ENCODE measurements at regions not wholly inside any gene's neighbourhood (a gene's known extent, or its start where the extent isn't known, plus 50 kb on each side); places are given as distances from the start of the nearest gene placed in this dataset.

DNA sequence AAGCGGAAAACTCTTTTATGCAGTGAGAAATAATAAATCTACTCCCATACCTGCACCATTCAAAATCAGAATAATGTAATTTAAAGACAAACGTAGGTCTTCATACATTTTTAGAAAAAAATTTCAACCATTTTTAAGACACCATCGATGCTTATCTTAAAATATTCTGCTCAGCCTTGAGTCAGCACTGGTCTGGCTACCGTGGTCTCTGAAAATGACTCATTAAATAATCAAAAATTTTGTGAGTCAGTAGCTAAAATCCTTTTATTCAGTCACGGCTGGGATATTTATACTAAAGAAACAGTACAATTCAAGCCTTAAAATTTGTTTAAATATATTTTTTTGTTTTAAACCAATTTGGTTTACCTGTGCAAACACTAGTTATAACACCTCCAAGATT, 2862.8 kb upstream of the PCDH20 start:
- TF ChIP-seq POLR2A (IDR thresholded peaks at IDR 0.05; ENCODE audit: low read depth, low read length): no peak
- FAIRE-seq: no peak
- peak; percentile 5 for DNase-seq (ENCODE audit: insufficient read length, low spot score)

DNA sequence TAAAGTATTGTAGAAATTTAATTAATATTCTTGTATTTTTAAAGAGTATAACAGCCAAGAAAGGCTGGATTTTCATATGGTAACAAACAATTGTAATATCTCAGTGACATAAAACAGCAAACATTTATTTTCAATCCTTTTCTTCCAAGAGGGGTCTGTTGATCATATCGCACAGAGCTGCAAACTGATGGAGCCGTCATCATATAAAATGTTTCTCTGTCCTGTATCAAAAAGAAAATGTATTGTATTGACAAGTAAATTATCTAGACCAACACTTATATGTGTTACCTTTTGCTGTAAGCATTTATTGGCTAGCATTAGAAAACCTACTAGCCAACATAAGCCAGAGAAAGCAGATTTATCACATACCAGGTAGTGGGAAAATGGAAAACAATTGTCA, 2861.4 kb upstream of the PCDH20 start:
- no peak for FAIRE-seq
- TF ChIP-seq POLR2A (IDR thresholded peaks at IDR 0.05; ENCODE audit: low read depth, low read length): no peak
- DNase-seq (ENCODE audit: insufficient read length, low spot score): no peak

DNA sequence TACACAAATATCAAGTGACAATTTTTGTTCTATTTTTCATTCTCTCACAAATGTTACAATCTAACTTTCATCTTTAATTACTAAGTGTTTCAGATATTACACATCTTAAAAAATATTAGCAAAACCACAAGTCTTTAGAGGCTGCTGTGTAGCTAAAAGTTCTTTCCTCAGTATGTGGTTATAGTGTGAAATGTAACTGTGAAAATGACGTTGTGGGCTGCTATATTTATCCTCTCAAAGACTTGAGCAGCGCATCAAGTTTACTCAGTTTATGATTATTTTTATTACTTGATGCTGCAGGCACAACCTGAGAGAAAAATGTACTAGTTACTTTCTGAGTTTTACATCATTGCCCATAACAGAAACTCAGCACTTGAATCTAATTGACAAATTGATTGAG, 2860.6 kb upstream of the PCDH20 start:
- no peak for TF ChIP-seq POLR2A (IDR thresholded peaks at IDR 0.05; ENCODE audit: low read depth, low read length)
- no peak for DNase-seq (ENCODE audit: insufficient read length, low spot score)
- no peak for FAIRE-seq

DNA sequence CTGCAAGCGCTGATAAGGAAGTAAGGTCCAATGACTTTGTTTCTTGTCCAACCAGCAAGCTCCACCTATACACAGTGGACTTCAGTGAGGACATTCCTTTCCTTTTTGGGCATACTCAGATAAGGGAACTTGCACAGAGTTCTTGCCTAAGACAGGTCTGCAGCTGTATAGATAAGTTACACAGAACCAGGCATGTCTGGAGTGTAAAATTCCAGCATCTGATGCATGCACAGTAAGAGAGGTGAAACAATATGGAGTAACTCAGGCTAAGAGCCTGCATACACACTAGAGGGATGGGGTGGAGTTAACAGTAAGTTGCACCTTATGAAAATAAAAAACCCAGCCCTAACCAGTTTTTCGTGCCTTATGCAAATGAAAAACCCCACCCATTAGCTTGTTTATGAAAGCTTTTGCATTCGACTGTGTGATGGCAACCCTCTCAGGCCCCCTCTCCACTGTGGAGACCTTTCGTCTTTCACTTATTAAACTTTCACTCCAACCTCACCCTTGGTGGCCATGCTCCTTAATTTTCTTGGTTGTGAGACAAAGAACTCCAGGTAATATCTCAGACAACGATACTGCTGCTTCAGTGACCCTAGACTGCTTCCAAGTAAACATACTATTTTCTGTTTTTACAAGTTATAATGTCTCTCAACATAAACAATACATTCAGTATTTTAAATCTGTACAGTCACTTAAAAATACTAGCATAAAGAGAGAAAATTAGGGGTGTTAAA, 2859.0 kb upstream of the PCDH20 start:
- no peak for TF ChIP-seq POLR2A (IDR thresholded peaks at IDR 0.05; ENCODE audit: low read depth, low read length)
- FAIRE-seq (peak; percentile 61), DNase-seq (ENCODE audit: insufficient read length, low spot score) (no peak)

DNA sequence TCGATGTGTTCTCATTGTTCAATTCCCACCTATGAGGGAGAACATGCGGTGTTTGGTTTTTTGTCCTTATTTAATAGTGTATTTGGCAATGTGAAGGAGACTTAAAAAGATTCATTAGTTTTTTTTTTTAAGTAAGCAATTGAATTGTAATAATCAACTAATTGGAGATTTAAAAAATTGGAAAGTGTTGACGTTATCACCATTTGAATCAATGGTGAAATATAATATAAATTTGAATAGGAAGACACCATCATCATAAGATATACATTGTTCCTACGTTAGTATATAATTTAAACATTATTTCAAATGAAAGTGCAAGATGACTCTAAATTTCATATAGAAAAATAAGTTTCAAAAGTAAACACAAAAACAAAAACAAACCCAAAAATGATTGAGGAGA, 2858.1 kb upstream of the PCDH20 start:
- no peak for TF ChIP-seq POLR2A (IDR thresholded peaks at IDR 0.05; ENCODE audit: low read depth, low read length)
- no peak for FAIRE-seq
- DNase-seq (ENCODE audit: insufficient read length, low spot score): no peak

DNA sequence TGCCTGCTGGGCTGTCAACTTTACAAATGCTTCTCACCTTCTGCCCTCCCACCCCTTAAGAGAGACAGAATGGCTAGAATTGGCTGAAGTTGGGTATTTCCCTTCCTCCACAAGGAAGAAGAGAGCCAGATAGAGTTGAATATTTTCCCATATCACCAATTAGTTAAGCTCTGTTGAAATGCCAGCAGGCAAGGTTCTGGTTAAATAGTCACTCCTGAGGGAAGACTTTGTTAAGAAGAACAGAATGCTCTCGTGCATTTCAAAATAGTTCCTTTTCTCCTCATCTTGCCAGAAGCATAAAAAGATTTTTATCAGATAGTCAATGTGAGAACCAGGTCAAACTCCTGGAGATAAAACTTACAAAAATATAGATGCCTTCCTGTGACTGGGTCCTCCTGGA, 2857.0 kb upstream of the PCDH20 start:
- FAIRE-seq: no peak
- no peak for DNase-seq (ENCODE audit: insufficient read length, low spot score)
- no peak for TF ChIP-seq POLR2A (IDR thresholded peaks at IDR 0.05; ENCODE audit: low read depth, low read length)

DNA sequence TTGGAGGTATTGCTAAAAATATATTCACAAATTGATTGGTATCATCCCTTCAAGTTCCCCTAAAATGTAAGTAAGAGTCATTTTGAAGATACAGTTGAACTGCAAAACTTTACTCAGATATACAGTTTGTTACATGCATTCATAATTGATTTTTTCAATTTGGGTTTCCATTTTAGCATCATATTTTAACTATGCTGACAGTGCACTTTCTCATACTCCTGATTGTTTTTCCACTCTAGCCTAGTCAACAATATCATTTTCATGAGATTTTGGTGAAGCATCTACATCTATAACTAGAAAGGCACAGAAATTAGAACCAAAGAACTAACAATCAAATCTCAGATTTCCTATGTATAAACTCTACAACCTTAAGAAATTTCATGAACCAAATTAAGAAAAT, 2850.4 kb upstream of the PCDH20 start:
- TF ChIP-seq POLR2A (IDR thresholded peaks at IDR 0.05; ENCODE audit: low read depth, low read length): no peak
- FAIRE-seq (no peak), DNase-seq (ENCODE audit: insufficient read length, low spot score) (no peak)

DNA sequence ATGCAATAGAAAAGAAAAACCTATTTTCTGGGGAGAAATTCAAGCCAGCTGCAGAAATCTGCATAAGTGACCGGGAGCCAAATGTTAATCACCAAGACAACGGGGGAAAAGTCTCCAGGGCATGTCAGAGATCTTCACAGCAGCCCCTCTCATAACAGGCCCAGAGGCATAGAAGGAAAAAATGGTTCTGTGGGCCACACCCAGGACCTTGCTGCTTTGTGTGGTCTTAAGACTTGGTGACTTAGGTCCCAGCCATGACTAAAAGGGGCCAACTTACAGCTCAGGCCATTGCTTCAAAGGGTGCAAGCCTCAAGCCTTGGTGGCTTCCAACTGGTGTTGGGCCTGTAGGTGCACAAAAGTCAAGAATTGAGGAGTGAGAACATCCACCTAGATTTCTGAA, 2847.6 kb upstream of the PCDH20 start:
- DNase-seq (ENCODE audit: insufficient read length, low spot score) (no peak), FAIRE-seq (no peak)
- TF ChIP-seq POLR2A (IDR thresholded peaks at IDR 0.05; ENCODE audit: low read depth, low read length): no peak

DNA sequence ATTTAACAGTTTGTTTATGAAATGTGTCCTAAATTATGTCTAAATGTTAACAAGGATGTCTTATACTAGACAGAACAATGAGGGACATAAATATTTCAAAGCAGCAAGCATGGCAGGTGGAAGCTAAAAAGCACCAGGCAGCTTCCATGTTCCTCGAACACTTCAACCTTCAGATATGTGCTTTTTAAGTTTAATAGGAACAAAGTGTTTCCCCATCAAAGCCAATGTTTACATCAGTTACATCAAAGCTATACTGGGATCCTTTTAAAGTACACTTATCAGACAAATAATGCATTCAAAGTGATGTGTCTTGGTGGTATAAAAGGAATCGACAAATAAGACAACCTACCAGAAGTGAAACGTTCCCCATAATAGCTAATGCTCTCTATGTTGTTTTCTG, 2841.1 kb upstream of the PCDH20 start:
- TF ChIP-seq POLR2A (IDR thresholded peaks at IDR 0.05; ENCODE audit: low read depth, low read length): no peak
- FAIRE-seq (no peak), DNase-seq (ENCODE audit: insufficient read length, low spot score) (no peak)

DNA sequence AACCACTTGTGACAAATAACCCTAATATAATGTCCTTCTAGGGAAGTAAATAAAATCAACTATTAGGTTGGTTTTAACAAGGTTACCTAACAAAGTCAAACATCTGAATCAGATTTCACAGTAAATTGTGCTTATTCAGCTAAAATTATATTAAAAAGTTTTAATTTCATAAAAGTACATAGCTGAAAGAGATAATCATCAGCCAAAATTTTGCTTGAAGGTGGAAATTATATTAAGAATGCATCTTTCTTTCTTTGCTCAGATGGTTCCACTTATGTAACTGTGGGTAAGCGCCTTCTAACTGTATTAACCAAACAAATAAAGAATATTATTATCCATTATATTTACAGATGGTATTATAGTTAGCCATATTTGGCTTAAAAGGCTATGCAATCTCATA, 2840.3 kb upstream of the PCDH20 start:
- DNase-seq (ENCODE audit: insufficient read length, low spot score): no peak
- no peak for FAIRE-seq

DNA sequence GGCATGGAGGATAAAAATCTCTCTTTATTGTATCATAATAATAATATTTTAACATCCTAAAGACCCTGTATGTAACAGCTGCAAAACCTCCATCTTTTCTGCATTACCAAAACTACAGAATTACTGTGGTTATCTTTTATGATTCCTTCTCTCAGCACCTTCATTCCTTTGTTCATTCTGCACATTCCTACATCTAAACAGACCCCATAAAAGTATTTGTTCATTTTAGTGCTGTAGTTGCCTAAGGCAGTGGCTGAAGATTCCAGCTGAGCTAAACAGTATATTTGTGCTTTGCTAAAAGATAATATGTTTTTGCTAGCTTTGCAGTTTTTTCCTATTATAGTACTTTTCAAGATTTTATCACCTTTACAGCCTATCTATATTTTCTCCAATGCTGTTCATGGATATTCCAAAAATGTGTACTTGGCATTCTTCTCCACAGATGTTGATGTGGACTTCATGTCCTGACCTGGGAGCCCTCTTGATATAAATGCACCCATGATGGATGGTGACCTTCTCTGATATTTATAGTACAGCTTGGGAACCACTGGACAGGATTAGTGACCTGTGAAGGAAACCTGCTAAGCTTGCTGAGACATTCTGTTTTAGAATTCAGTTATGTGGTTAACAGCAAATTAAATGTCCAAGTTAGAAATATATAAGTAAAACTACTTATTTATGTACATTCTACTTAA, 2832.9 kb upstream of the PCDH20 start:
- TF ChIP-seq POLR2A (IDR thresholded peaks at IDR 0.05; ENCODE audit: low read depth, low read length): no peak
- no peak for FAIRE-seq
- no peak for DNase-seq (ENCODE audit: insufficient read length, low spot score)

More for the DNA sequence above, 2840.3 kb upstream of the PCDH20 start:
- TF ChIP-seq POLR2A (IDR thresholded peaks at IDR 0.05; ENCODE audit: low read depth, low read length): no peak

DNA sequence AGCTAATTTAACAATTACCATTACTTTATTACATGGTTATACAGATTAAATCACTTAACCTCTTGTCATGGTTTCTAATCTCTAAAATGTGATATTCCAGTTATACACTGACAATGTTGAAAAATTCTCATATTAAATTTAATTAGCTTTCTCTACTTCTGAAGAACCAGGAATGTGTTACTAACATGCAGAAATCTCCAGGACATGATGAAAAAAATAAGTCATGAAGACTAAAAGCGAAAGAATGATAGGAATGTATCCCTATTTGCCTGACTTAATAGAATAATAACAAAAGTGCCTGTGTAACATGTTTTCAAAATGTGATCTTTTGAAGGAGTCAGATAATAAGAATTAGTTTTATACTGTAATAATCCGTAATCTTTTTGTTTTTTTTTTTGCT, 2823.7 kb upstream of the PCDH20 start:
- FAIRE-seq (peak; percentile 43), DNase-seq (ENCODE audit: insufficient read length, low spot score) (no peak)
- TF ChIP-seq POLR2A (IDR thresholded peaks at IDR 0.05; ENCODE audit: low read depth, low read length): no peak

DNA sequence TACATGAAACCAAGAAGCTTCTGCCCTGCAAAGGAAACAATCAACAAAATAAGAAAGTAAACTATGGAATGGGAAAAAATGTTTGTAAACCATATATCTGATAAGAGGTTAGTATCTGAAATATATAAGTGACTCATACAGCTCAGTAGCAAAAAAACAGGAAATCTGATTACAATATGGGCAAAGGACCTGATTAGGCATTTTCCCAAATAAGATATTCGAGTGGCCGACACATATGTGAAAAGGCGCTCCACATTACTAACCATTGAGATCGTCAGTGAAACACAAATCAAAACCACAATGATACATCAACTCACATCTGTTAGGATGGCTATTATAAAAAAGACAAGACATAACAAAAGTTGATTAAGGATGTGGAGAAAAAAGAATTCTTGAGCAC, 2818.6 kb upstream of the PCDH20 start:
- no peak for TF ChIP-seq POLR2A (IDR thresholded peaks at IDR 0.05; ENCODE audit: low read depth, low read length)
- FAIRE-seq (peak; percentile 93), DNase-seq (ENCODE audit: insufficient read length, low spot score) (no peak)

DNA sequence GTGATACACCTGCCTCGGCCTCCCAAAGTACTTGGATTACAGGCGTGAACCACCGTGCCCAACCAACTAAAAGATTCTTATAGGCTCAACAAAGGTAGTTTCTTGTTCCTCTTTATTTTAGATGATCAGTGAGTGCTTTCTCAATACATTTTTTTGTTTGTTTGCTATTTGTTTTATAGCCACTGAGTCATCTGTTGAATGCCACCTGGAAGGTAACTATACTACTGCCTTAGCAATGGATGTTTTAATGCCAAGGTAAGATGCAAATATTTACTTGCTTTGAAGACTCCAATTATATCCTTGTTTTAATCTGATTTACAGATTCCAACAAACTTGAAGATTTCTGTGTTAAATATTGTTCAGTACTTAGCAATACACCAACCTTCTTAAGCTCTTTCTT, 2807.4 kb upstream of the PCDH20 start:
- no peak for TF ChIP-seq POLR2A (IDR thresholded peaks at IDR 0.05; ENCODE audit: low read depth, low read length)
- FAIRE-seq: no peak

More for the DNA sequence above, 2807.4 kb upstream of the PCDH20 start:
- no peak for DNase-seq (ENCODE audit: insufficient read length, low spot score)

All from H54 (cell line).